ENCODE measurements at regions not wholly inside any gene's neighbourhood (a gene's known extent, or its start where the extent isn't known, plus 50 kb on each side); places are given as distances from the start of the nearest gene placed in this dataset.

GRCh38 chr5:98499892-98500291 lies 273.6 kb upstream of the RGMB start:
- no peak for TF ChIP-seq CTCF (IDR thresholded peaks at IDR 0.05)
- TF ChIP-seq REST (IDR thresholded peaks at IDR 0.05; ENCODE audit: insufficient read depth in 1 of 2, low read depth in 2 of 2, low read length in 1 of 2), result no peak
- no peak for TF ChIP-seq POLR2AphosphoS5 (IDR thresholded peaks at IDR 0.05; ENCODE audit: low read depth, low read length)
- no peak for TF ChIP-seq TCF7L2 (IDR thresholded peaks at IDR 0.05; ENCODE audit: low read depth, low read length)
- TF ChIP-seq SIN3A (IDR thresholded peaks at IDR 0.05; ENCODE audit: borderline replicate concordance, insufficient read depth, low read depth, low read length), result no peak
